Muscle layer of duodenum (tissue), 2 donors: ENCODE measurements at regions not wholly inside any gene's neighbourhood (a gene's known extent, or its start where the extent isn't known, plus 50 kb on each side); places are given as distances from the start of the nearest gene placed in this dataset.

Experiments
- H3K27ac ChIP-seq: one replicate; pipeline ENCODE4 v1.7.0; 2013; ENCODE audit warnings: mild to moderate bottlenecking, low read length
- H3K27me3 ChIP-seq: one replicate; pipeline ENCODE4 v1.7.0; 2013; ENCODE audit warnings: low read depth, mild to moderate bottlenecking, control low read depth, low read length
- H3K36me3 ChIP-seq, 2 donors: one replicate each; pipeline ENCODE4 v1.7.0; 2013; ENCODE audit warnings: low read length in 2 of 2, control low read depth in 1 of 2, mild to moderate bottlenecking in 1 of 2; ENCODE audit not compliant: insufficient read depth in 2 of 2, control insufficient read depth in 1 of 2
- H3K4me1 ChIP-seq, 2 donors: one replicate each; pipeline ENCODE4 v1.7.0; 2013; ENCODE audit warnings: low read length in 2 of 2, mild to moderate bottlenecking in 2 of 2, control low read depth in 1 of 2, moderate library complexity in 1 of 2; ENCODE audit not compliant: insufficient read depth in 2 of 2, control insufficient read depth in 1 of 2
- H3K4me3 ChIP-seq, 2 donors: one replicate each; pipeline ENCODE4 v1.7.0; 2013; ENCODE audit warnings: low read length in 2 of 2, low read depth in 1 of 2, mild to moderate bottlenecking in 1 of 2
- H3K9me3 ChIP-seq, 2 donors: one replicate each; pipeline ENCODE4 v1.7.0; 2013; ENCODE audit warnings: low read length in 2 of 2, control low read depth in 1 of 2, mild to moderate bottlenecking in 1 of 2; ENCODE audit not compliant: control insufficient read depth in 1 of 2
- donor health status: healthy.

DNA sequence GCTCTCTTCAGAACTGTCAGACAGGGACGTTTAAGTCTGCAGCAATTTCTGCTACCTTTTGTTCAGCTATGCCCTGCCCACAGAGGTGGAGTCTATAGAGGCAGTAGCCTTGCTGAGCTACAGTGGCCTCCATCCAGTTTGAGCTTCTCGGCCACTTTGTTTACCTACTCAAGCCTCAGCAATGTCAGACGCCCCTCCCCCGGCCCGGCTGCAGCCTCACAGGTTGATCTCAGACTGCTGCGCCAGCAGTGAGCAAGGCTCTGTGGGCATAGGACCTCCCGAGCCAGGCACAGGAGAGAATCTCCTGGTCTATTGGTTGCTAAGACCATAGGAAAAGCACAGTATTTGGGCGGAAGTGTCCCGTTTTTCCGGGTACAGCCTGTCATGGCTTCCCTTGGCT lies 89.9 kb upstream of the PDC start:
- Histone ChIP-seq H3K4me3 (no peak overlapping the region), H3K27me3 (no peaks in the 10 kb centered on the region), H3K36me3 (peaks cover 0 to 7% of the 10 kb centered on the region in 2 donors), H3K27ac (no peak overlapping the region), H3K9me3 (peaks cover 7 to 11% of the 10 kb centered on the region in 2 donors), H3K4me1 (no peaks in the 10 kb centered on the region)

DNA sequence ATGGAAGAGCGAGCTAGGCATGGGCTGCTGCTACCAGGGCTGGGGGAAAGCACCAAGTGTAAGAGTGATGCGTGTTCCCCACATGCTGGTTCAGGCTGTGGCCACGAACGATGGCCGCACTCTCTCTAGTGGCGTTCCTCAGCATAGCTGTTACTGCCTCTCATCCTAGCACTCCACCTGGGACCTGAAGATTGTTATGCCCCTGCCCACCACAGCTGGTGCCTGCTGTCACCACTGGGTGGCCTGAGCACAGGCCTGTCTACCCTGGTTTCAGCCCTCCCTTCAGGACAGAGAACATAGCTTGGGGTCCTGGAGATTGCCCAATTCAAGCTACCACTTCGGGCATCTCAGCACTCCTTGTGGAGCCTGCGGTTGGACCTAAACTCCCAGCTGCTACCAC lies 80.1 kb upstream of the PDC start:
- Histone ChIP-seq H3K27ac (no peak overlapping the region), H3K4me3 (no peak overlapping the region), H3K9me3 (peaks cover 0 to 6% of the 10 kb centered on the region in 2 donors), H3K4me1 (no peaks in the 10 kb centered on the region), H3K36me3 (no peaks in the 10 kb centered on the region), H3K27me3 (no peaks in the 10 kb centered on the region)

DNA sequence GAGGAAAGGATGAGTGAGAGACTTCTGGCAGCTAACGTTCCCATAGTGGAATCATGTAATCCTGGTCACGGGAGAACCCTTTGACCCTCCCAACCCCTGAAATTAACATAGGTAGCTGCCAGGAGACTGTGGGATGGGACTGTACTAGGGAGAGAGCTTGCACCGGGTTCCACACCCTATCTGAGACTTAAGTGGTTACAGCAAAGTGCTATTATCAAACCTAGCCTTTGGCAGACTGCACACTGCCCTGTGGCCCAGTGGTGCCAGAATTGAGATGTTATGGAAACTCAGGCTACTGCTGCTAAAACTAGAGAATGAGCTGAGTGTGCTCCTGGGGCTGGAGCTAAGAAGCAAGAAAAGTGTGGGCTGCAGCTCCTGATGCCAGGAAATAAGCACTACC lies 79.6 kb upstream of the PDC start:
- H3K27me3 ChIP-seq = no peaks in the 10 kb centered on the region
- no peak overlapping the region for H3K4me3 ChIP-seq
- peaks cover 0 to 6% of the 10 kb centered on the region in 2 donors for H3K9me3 ChIP-seq
- H3K4me1 ChIP-seq = no peaks in the 10 kb centered on the region
- H3K27ac ChIP-seq = no peak overlapping the region
- no peaks in the 10 kb centered on the region for H3K36me3 ChIP-seq

DNA sequence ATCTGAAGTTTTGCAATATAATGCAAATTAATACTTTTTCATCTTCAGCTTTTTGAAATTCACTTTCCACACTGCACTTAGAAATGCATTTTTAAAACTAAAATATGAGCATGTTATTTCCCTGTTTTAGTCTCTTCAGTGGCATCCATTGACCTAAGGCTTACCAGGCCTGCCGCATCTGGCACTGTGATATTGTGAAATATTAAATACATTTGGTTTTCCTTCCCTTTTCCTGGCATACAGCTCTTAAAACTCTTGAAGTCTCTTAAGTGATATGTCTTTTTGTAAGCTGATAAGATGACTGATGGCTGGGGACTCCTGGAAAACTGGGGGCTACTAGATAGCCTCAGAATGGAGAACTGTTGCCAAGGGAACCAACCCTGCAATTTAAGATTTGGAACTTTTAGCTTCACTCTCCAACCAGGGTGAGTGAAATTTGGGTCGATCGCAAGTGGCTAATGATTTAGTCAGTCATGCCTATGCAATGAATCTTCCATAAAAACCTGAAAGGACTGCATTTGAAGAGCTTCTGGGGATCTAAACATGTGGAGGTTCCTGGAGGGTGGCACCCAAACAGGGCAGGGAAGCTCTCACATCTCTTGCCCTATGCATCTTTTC lies 75.5 kb upstream of the PDC start:
- H3K27me3 ChIP-seq = no peaks in the 10 kb centered on the region
- H3K9me3 ChIP-seq = no peaks in the 10 kb centered on the region
- H3K36me3 ChIP-seq = no peaks in the 10 kb centered on the region
- H3K4me1 ChIP-seq = no peaks in the 10 kb centered on the region
- no peak overlapping the region for H3K4me3 ChIP-seq
- H3K27ac ChIP-seq = no peak overlapping the region

DNA sequence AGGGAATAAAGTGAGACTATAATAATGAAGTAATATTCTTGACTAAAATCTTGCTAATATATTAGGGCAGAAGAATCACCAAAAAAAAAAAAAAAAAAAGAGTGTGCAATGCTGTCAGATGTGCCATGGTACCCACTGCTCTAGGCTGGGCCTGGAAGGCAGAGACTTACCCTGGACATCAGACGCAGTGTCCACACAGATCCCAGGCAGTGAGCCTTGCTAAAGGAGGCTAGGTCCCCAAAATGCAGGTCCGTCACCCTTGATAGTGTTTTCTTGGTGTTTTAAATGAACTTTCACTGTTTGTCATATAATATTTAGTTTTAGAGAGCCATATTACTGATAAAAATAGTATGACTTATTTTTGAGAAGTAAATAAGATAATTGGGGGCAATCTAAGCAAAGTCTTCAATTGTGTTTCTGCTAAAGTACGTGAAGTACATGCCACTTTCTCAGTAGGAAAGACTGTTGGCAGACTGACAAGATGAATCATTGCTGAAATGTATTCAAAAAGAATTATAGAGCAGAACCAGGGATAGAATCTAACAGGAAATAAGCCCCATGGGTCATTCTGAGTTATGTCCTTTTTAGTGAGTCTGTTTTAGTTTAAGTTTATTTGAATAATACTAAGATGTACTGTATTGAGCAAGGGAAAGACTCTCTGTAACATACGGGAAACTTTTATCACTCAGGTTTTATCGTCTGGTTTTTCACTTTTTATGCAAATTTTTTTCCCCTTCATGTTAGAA lies 74.6 kb upstream of the PDC start:
- H3K27ac ChIP-seq = no peak overlapping the region
- no peaks in the 10 kb centered on the region for H3K36me3 ChIP-seq
- no peaks in the 10 kb centered on the region for H3K9me3 ChIP-seq

DNA sequence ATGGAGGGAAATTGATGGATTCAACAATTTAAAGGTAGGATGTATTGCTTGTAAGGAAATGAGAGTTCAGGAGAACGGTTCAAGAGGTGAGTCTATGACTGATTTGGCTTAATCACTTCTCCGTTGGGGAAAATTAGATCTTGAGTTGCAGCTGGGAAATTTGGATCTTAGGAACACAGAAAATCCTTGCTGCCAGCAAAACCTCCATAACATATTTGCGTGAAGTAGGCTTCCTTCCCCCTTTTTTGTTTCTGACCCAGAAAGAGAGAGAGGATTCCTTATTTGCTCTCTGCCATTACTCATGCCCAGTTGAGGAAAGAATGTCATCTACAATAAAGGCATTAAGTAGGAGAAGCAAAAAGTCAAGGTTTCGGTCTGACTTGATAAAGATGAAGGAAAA lies 73.5 kb upstream of the PDC start:
- H3K36me3 ChIP-seq = no peaks in the 10 kb centered on the region
- no peak overlapping the region for H3K27ac ChIP-seq
- no peaks in the 10 kb centered on the region for H3K9me3 ChIP-seq
- H3K27me3 ChIP-seq = no peaks in the 10 kb centered on the region
- no peaks in the 10 kb centered on the region for H3K4me1 ChIP-seq
- H3K4me3 ChIP-seq = no peak overlapping the region

More for the DNA sequence above, 74.6 kb upstream of the PDC start:
- Histone ChIP-seq H3K27me3 (no peaks in the 10 kb centered on the region), H3K4me1 (no peaks in the 10 kb centered on the region), H3K4me3 (no peak overlapping the region)

DNA sequence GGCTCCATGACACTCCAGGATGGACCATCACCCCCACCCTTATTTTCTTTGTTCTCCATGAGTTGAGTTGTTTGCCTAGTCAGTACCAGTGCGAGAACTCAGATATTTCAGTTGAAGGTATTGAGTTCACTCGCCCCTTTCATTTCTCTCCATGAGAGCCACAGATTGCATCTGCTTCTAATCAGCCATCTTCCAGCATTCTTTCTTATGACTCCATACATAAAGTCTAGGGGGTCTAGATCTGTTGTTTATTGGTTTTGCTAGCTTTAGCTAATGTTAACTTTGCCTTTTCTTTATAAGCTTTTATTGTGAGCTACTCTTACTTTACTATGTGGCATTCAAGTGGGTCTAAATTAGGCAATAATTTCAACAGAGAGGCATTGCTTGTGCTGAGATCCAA lies 71.6 kb upstream of the PDC start:
- Histone ChIP-seq H3K9me3 (no peaks in the 10 kb centered on the region), H3K27me3 (no peaks in the 10 kb centered on the region), H3K36me3 (no peaks in the 10 kb centered on the region), H3K4me3 (no peak overlapping the region), H3K27ac (no peak overlapping the region), H3K4me1 (no peaks in the 10 kb centered on the region)

DNA sequence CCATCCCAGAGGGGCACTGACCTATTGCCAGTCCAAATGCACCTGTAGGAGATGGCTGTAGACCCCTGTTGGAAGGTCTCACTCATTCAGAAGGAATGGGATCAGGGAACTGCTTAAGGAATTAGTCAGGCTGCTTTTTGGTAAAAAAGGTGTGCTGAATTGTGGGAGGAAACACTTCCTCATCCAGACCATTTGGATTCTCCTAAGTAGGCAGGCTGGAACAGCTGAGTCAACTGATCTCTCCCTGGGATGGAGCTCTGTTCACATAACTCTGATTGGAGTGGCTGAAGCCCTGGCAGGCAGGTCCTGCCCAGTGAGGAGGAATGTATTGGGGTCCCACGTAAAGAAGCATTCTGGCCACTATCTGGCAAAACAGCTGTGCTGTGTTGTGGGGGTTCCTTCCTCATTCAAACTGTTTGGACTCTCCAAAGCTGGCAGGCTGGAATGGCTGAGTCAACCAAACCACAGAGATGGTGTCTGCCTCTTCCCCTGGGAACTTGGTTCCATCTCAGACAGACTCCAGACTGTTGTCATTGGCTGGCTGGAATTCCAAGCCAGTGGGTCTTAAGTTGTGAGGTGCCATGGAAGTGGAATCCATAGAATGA lies 70.7 kb upstream of the PDC start:
- H3K4me3 ChIP-seq = no peak overlapping the region
- no peaks in the 10 kb centered on the region for H3K4me1 ChIP-seq

DNA sequence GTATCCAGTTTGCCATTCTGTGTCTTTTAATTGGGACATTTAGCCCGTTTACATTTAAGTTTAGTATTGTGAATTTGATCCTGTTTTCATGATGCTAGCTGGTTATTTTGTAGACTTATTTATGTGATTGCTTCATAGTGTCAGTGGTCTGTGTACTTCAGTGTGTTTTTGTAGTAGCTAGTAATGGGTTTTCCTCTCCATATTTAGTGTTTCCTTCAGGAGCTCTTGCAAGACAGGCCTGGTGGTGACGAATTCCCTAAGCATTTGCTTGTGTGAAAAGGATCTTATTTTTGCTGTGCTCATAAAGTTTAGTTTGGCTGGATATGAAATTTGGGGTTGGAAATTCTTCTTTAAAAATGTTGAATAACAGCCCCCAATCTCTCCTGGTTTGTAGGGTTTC lies 69.2 kb upstream of the PDC start:
- H3K4me1 ChIP-seq = no peaks in the 10 kb centered on the region
- no peak overlapping the region for H3K27ac ChIP-seq
- peaks cover 0 to 2% of the 10 kb centered on the region in 2 donors for H3K9me3 ChIP-seq
- no peak overlapping the region for H3K4me3 ChIP-seq
- no peaks in the 10 kb centered on the region for H3K36me3 ChIP-seq
- H3K27me3 ChIP-seq = no peaks in the 10 kb centered on the region

More for the DNA sequence above, 70.7 kb upstream of the PDC start:
- H3K9me3 ChIP-seq = no peaks in the 10 kb centered on the region
- no peaks in the 10 kb centered on the region for H3K36me3 ChIP-seq
- H3K27ac ChIP-seq = no peak overlapping the region
- no peaks in the 10 kb centered on the region for H3K27me3 ChIP-seq

DNA sequence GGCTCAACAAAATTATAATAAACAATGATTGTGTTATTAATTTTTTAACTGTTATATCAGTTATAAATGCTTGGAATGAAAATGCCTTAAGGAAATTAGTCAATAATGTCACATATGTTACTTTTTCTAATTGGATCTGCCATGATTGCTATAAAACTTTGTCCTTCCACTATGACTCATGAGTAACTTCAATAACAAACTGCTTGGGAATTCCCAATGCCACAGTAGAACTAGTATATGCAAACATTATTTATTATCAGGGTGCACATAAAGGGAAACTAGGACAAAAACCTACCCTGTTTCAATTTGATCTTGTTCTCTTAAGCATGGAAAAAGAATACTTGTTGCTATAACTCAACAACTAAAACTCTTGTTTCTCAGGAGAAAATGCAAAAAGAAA lies 59.1 kb upstream of the PDC start:
- Histone ChIP-seq H3K9me3 (peaks cover 0 to 8% of the 10 kb centered on the region in 2 donors), H3K36me3 (no peaks in the 10 kb centered on the region), H3K27me3 (no peaks in the 10 kb centered on the region), H3K27ac (no peak overlapping the region), H3K4me1 (no peaks in the 10 kb centered on the region), H3K4me3 (no peak overlapping the region)

DNA sequence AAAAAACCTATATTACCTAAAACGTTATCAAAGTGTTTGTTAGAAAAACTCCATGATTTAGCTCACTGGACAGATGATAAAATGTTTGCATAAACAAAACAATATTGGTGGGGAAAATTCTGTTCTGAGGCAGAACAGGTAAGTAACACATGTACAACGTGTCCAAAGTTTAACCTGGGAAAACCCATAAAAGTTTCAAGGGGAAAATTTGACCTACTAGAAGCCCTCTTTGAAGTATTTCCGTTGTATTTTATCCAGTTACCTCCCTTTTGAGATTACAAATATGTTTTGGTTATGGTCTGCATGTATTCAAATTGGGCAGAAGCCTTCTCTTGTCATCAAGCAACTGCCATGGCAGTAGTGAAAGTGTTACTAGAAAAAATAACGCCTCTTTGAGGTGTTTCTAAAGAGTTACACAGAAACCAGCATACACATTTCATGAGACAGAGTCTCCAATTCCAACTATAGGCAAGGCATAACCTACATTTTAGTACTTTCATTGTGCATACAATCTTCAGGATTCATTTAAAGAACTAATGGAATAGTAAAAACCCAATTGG lies 58.0 kb upstream of the PDC start:
- no peak overlapping the region for H3K4me3 ChIP-seq
- no peak overlapping the region for H3K27ac ChIP-seq
- no peaks in the 10 kb centered on the region for H3K4me1 ChIP-seq
- H3K27me3 ChIP-seq = no peaks in the 10 kb centered on the region
- H3K9me3 ChIP-seq = peaks cover 0 to 6% of the 10 kb centered on the region in 2 donors
- no peaks in the 10 kb centered on the region for H3K36me3 ChIP-seq
